Lung microvascular endothelial cell (primary cell): ENCODE measurements at regions not wholly inside any gene's neighbourhood (a gene's known extent, or its start where the extent isn't known, plus 50 kb on each side); places are given as distances from the start of the nearest gene placed in this dataset.

Experiments
- DNase-seq, 2 donors: peaks; one replicate each; pipeline versions ENCODE4 v3.0.0 to v3.0.0-alpha.2; 2010; ENCODE audit warnings: low read depth in 2 of 2

- DNase-seq = no peak
These were observed 54.1 kb upstream of the FOXQ1 start for GRCh38 chr6:1257778-1258177.

GRCh38 chr6:1256435-1257008, 55.4 kb upstream of the FOXQ1 start:
- no peak for DNase-seq

GRCh38 chr6:1255636-1256365, 56.1 kb upstream of the FOXQ1 start:
- no peak for DNase-seq

- no peak for DNase-seq
These were observed 57.6 kb upstream of the FOXQ1 start for GRCh38 chr6:1254326-1254725.

- no peak for DNase-seq
These were observed 58.1 kb upstream of the FOXQ1 start for GRCh38 chr6:1253816-1254215.

GRCh38 chr6:1251198-1252155, 60.4 kb upstream of the FOXQ1 start:
- no peak for DNase-seq

GRCh38 chr6:1250489-1251197, 61.3 kb upstream of the FOXQ1 start:
- DNase-seq = no peak

GRCh38 chr6:1247894-1248293, 64.0 kb upstream of the FOXQ1 start:
- no peak for DNase-seq

GRCh38 chr6:1247056-1247455, 64.8 kb upstream of the FOXQ1 start:
- no peak for DNase-seq

GRCh38 chr6:1244941-1245340, 67.0 kb upstream of the FOXQ1 start:
- DNase-seq = no peak

GRCh38 chr6:1244278-1244677, 67.6 kb upstream of the FOXQ1 start:
- no peak for DNase-seq

GRCh38 chr6:1242446-1242845, 69.5 kb upstream of the FOXQ1 start:
- DNase-seq = no peak

GRCh38 chr6:1242021-1242420, 69.9 kb upstream of the FOXQ1 start:
- no peak for DNase-seq

- DNase-seq = no peak
These were observed 71.1 kb upstream of the FOXQ1 start for GRCh38 chr6:1240766-1241318.

- DNase-seq = no peak
These were observed 72.1 kb upstream of the FOXQ1 start for GRCh38 chr6:1239805-1240204.

GRCh38 chr6:1238040-1238439, 73.9 kb upstream of the FOXQ1 start:
- no peak for DNase-seq

- no peak for DNase-seq
These were observed 74.3 kb upstream of the FOXQ1 start for GRCh38 chr6:1237636-1238035.

GRCh38 chr6:1235825-1236224, 76.1 kb upstream of the FOXQ1 start:
- DNase-seq = no peak

GRCh38 chr6:1233924-1234323, 78.0 kb upstream of the FOXQ1 start:
- no peak for DNase-seq

GRCh38 chr6:1232578-1232977, 79.3 kb upstream of the FOXQ1 start:
- DNase-seq = no peak

- no peak for DNase-seq
These were observed 80.0 kb upstream of the FOXQ1 start for GRCh38 chr6:1231941-1232340.
